T-cell (primary cell): ENCODE measurements at regions not wholly inside any gene's neighbourhood (a gene's known extent, or its start where the extent isn't known, plus 50 kb on each side); places are given as distances from the start of the nearest gene placed in this dataset.

Experiments used
- ATAC-seq, 4 experiments: fragments of 200-7000 bp in 3 of 4; fragments of 150-1000 bp in 1 of 4; cut with Tn5 transposase; replicated peaks in 1 of 4; 1 replicate in 3 of 4; 2 replicates in 1 of 4; pipeline ENCODE4 v1.10.0; 2021; ENCODE audit warnings: moderate library complexity in 3 of 4, mild to moderate bottlenecking in 2 of 4, moderate number of reproducible peaks in 1 of 4
- CTCF ChIA-PET, 2 donors: fragments of 300-600 bp; sonication (Branson Sonifier 250); formaldehyde crosslinking; loops; one replicate each; lab custom pipeline; 2022; ENCODE audit warnings: antibody characterized with exemption in 2 of 2; lab: Charles Lee
- POLR2A ChIA-PET, 2 donors: fragments of 300-600 bp; sonication (Branson Sonifier 250); formaldehyde crosslinking; loops; one replicate each; lab custom pipeline; 2022; ENCODE audit warnings: antibody characterized with exemption in 2 of 2; lab: Charles Lee
- DNase-seq, 35 experiments: peaks; one replicate each; pipeline versions ENCODE4 v3.0.0 to v3.0.0-alpha.2; 2013 to 2023
- H3K27ac ChIP-seq: one replicate; pipeline ENCODE4 v1.5.1; 2013; ENCODE audit warnings: low read length
- H3K27me3 ChIP-seq, 2 experiments: replicated peaks in 1 of 2; 1 replicate in 1 of 2; 2 replicates in 1 of 2; pipeline versions ENCODE4 v1.6.1 to v1.7.0; 2013; ENCODE audit warnings: low read length in 1 of 2, mixed read lengths in 1 of 2; ENCODE audit not compliant: control insufficient read depth in 2 of 2, insufficient read depth in 2 of 2; ENCODE audit errors: extremely low read depth in 1 of 2
- H3K36me3 ChIP-seq, 2 donors: 1 replicate in 1 of 2; 2 replicates in 1 of 2; pipeline versions ENCODE4 v1.6.1 to v1.7.0; 2013; ENCODE audit warnings: low read length in 1 of 2; ENCODE audit not compliant: control insufficient read depth in 2 of 2, insufficient read depth in 1 of 2; ENCODE audit errors: extremely low read depth in 1 of 2
- H3K4me1 ChIP-seq, 2 experiments: 1 replicate in 1 of 2; 2 replicates in 1 of 2; pipeline versions ENCODE4 v1.6.1 to v1.7.0; 2013; ENCODE audit warnings: low read length in 2 of 2, mixed read lengths in 1 of 2; ENCODE audit not compliant: insufficient read depth in 2 of 2, control insufficient read depth in 1 of 2; ENCODE audit errors: extremely low read depth in 1 of 2
- H3K4me3 ChIP-seq, 2 donors: 1 replicate in 1 of 2; 2 replicates in 1 of 2; pipeline versions ENCODE4 v1.5.1 to v1.7.0; 2013; ENCODE audit warnings: mild to moderate bottlenecking in 2 of 2, low read length in 1 of 2, moderate library complexity in 1 of 2; ENCODE audit not compliant: control insufficient read depth in 1 of 2; ENCODE audit errors: extremely low read depth in 1 of 2
- H3K9me3 ChIP-seq: 2 replicates; pipeline ENCODE4 v1.7.0; 2013
- H3K27ac Mint-ChIP-seq, 2 donors: one replicate each; pipeline ENCODE4 v1.8.0; 2020 to 2021; ENCODE audit warnings: mild to moderate bottlenecking in 2 of 2, mixed read lengths in 2 of 2
- H3K27me3 Mint-ChIP-seq, 2 donors: one replicate each; pipeline ENCODE4 v1.8.0; 2021 to 2022; ENCODE audit warnings: mixed read lengths in 2 of 2
- H3K36me3 Mint-ChIP-seq: one replicate; pipeline ENCODE4 v1.8.0; 2021; ENCODE audit warnings: mixed read lengths
- H3K4me1 Mint-ChIP-seq, 3 donors: one replicate each; pipeline ENCODE4 v1.8.0; 2020 to 2022; ENCODE audit warnings: mixed read lengths in 3 of 3, mild to moderate bottlenecking in 1 of 3
- H3K4me3 Mint-ChIP-seq, 3 donors: one replicate each; pipeline ENCODE4 v1.8.0; 2020 to 2022; ENCODE audit warnings: mild to moderate bottlenecking in 3 of 3, mixed read lengths in 3 of 3, moderate library complexity in 3 of 3
- H3K9me3 Mint-ChIP-seq, 3 donors: one replicate each; pipeline ENCODE4 v1.8.0; 2020 to 2022; ENCODE audit warnings: mixed read lengths in 3 of 3
- WGBS: methylation state at CpG from one replicate; pipeline ENCODE4 v1.1.5; 2013; ENCODE audit warnings: missing lambda C conversion rate; ENCODE audit not compliant: insufficient coverage; 5-methylcytosine and 5-hydroxymethylcytosine counted together

DNA sequence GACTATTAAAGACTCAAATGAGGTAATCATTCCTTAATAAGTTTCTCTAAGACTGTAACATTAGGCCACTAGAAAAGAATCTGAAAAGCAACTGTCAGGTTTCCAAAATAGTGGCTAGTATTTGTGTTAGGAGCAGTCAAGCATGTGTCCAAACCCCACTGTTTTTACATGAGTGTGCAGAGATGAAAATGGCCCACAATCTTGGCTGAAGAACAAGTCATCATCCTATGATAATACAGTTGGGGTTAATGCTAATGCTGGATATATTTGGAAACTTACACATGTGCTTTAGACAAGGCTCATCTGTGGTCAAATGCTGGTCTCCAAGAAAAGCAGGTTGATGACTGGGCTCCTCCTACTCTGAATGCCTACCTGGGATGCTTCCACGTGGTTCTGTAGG, 73.6 kb downstream of the MAIP1 start:
- Mint-ChIP-seq H3K27ac (no peak overlapping the region), H3K4me3 (no peak overlapping the region), H3K36me3 (no peaks in the 10 kb centered on the region), H3K9me3 (no peaks in the 10 kb centered on the region), H3K27me3 (peaks cover 8 to 11% of the 10 kb centered on the region in 2 donors), H3K4me1 (no peaks in the 10 kb centered on the region)
- CTCF ChIA-PET, result no interaction called here
- H3K27me3 ChIP-seq, result no peaks in the 10 kb centered on the region
- ATAC-seq (no peak), DNase-seq (no peak)
- no peaks in the 10 kb centered on the region for H3K36me3 ChIP-seq
- H3K27ac ChIP-seq, result no peak overlapping the region
- no peaks in the 10 kb centered on the region for H3K4me1 ChIP-seq
- POLR2A ChIA-PET, result no interaction called here
- no peaks in the 10 kb centered on the region for H3K9me3 ChIP-seq
- no CpG with 5 or more reads among the region's 1 CpG for WGBS
- H3K4me3 ChIP-seq, result no peak overlapping the region

DNA sequence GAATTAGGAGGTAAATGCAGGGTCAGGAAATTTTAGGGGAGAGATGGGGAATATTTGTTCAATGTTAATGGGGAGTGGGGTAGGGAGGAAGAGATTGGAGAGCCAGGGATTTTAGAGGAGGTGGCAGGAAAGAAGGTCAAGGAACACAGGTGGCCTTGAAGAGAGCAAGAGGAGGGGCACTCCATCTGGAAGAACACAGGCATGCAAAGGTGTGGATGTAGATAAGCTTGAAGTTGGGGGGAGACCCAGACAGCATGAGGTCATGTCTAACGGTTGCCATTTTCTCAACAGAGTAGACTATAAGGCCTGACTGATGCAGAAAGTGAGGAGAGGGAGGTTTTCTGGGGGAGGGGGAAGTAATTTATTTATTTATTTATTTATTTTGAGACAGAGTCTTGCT, 77.5 kb downstream of the MAIP1 start:
- no peaks in the 10 kb centered on the region for H3K4me1 ChIP-seq
- no peaks in the 10 kb centered on the region for H3K9me3 ChIP-seq
- no peak overlapping the region for H3K27ac ChIP-seq
- H3K36me3 ChIP-seq, result no peaks in the 10 kb centered on the region
- no peaks in the 10 kb centered on the region for H3K4me1 Mint-ChIP-seq
- CTCF ChIA-PET, result no interaction called here
- ATAC-seq, result no peak
- no peak for DNase-seq
- H3K4me3 Mint-ChIP-seq, result no peak overlapping the region
- H3K4me3 ChIP-seq, result no peak overlapping the region
- no peak overlapping the region for H3K27ac Mint-ChIP-seq
- POLR2A ChIA-PET, result no interaction called here
- peaks cover 0 to 10% of the 10 kb centered on the region in 2 experiments for H3K27me3 ChIP-seq
- no CpG with 5 or more reads among the region's 1 CpG for WGBS
- H3K36me3 Mint-ChIP-seq, result no peaks in the 10 kb centered on the region
- H3K9me3 Mint-ChIP-seq, result no peaks in the 10 kb centered on the region
- peaks cover 2 to 15% of the 10 kb centered on the region in 2 donors for H3K27me3 Mint-ChIP-seq

DNA sequence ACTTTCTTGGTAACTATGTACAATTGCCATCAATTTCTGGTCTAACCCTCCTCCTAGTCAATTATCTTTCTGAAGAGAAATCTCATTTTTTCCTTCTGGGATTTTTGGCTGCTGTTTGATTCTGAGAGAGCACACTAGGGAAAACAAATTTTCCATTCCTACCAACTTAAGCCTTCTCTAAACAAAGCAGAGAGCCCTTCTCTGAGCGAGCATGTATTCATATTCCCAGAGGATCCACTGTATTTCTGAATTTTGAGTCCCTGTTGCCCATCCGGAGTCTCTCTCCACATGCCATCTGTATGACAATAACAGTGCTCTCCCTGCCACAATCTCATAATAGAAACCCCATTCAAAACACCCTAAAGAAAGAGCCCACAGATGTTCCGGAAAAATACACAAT, 78.5 kb downstream of the MAIP1 start:
- H3K36me3 Mint-ChIP-seq, result no peaks in the 10 kb centered on the region
- CTCF ChIA-PET, result no interaction called here

DNA sequence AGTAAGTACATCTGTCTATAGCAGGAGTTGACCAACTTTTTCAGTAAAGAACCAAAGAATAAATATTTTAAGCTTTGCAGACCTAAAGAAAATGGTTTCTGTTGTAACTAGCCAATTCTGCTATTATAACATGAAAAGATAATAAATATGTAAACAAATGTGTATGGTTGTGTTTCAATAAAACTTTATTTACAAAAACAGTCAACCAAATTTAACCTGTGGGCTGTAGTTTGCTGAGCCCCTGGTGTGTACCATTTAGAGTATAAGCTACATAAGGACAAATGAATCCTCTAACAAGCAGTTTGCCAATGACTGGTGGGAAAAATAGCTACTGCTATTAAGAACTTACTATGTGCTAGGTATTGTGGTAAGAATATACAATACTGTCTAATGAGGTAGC, 79.4 kb downstream of the MAIP1 start:
- Mint-ChIP-seq H3K9me3 (no peaks in the 10 kb centered on the region), H3K4me1 (no peaks in the 10 kb centered on the region), H3K27ac (no peak overlapping the region), H3K36me3 (no peaks in the 10 kb centered on the region), H3K4me3 (no peak overlapping the region), H3K27me3 (peaks cover 2 to 15% of the 10 kb centered on the region in 2 donors)
- DNase-seq, result no peak
- H3K4me3 ChIP-seq, result no peak overlapping the region
- H3K27ac ChIP-seq, result no peak overlapping the region
- POLR2A ChIA-PET, result no interaction called here
- H3K27me3 ChIP-seq, result peaks cover 0 to 10% of the 10 kb centered on the region in 2 experiments
- H3K9me3 ChIP-seq, result no peaks in the 10 kb centered on the region
- no peaks in the 10 kb centered on the region for H3K36me3 ChIP-seq
- H3K4me1 ChIP-seq, result no peaks in the 10 kb centered on the region
- CTCF ChIA-PET, result no interaction called here
- ATAC-seq, result no peak

More for the DNA sequence above, 78.5 kb downstream of the MAIP1 start:
- Histone ChIP-seq H3K4me1 (no peaks in the 10 kb centered on the region), H3K27me3 (peaks cover 0 to 10% of the 10 kb centered on the region in 2 experiments), H3K36me3 (no peaks in the 10 kb centered on the region), H3K27ac (no peak overlapping the region), H3K4me3 (no peak overlapping the region), H3K9me3 (no peaks in the 10 kb centered on the region)
- H3K4me3 Mint-ChIP-seq, result no peak overlapping the region
- no peak for DNase-seq
- POLR2A ChIA-PET, result no interaction called here
- ATAC-seq, result no peak
- no peak overlapping the region for H3K27ac Mint-ChIP-seq
- peaks cover 2 to 15% of the 10 kb centered on the region in 2 donors for H3K27me3 Mint-ChIP-seq
- 91% methylated on average over 3 of the region's 3 CpGs for WGBS
- H3K4me1 Mint-ChIP-seq, result no peaks in the 10 kb centered on the region
- no peaks in the 10 kb centered on the region for H3K9me3 Mint-ChIP-seq

DNA sequence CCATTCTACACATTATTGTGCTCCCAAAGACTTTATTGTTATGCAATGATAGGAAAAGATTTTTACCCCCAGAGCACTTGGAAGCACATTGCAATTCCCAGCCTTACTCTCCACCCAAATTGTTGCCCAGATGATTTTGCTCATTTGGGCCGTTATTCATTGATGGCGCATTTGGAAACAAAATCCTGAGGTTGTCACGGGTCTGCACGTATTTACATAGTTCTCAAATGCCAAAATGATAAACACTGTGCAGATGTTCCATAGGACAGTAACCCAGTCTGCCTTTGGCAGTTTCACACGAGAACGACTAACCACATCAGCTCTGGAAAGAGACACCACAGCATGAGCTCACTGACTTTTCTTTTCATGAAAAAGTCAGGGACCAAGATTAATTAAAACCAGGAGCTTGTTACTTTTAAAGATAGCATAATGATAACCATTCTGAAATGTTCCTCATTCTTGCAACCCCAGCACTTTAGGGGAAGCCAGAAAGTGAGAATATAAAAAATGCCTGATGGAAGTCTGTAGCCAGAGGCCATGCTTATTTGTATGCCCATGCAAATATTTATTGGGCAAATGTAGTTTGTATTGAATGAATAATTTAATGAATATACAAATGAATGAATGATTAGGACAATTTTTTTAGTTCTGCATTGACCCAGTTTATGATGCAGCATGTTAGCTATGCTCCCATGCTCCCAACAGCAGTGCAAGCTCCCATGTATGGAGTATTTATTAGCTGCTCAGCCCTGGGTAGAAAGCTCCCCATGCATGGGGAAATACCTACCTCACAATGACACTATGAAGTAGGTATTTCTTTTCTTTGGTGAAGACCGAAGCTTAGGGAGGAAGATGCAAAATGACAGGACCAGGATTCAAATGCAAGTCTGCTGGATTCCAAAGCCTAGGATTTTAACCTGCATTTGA, 84.6 kb downstream of the MAIP1 start:
- CTCF ChIA-PET, result no interaction called here
- peaks cover 4 to 5% (median 4%) of the 10 kb centered on the region in 3 donors for H3K9me3 Mint-ChIP-seq

DNA sequence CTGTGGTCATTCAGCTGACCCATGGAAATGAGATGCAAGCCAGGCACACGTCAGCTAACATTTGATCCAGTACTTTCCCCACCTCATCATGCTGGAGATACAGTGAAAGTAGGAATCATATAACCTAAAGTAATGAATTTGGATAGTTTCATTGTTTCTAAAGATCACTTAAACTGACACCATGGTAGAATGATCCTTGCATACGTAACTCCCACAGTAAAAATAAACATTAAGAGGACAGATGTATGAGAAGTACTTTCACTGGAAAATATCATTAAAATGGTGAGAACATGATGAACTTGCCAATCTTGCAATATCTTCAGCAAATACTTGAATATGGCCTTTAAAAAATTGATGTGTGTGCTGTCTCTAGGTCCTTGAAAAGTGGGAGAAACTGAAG, 85.4 kb downstream of the MAIP1 start:
- no peak for ATAC-seq

More for the DNA sequence above, 84.6 kb downstream of the MAIP1 start:
- Histone ChIP-seq H3K4me3 (no peak overlapping the region), H3K36me3 (no peaks in the 10 kb centered on the region), H3K27ac (no peak overlapping the region), H3K27me3 (peaks cover 0 to 10% of the 10 kb centered on the region in 2 experiments), H3K9me3 (no peaks in the 10 kb centered on the region), H3K4me1 (no peaks in the 10 kb centered on the region)
- Mint-ChIP-seq H3K27ac (no peak overlapping the region), H3K4me1 (no peaks in the 10 kb centered on the region), H3K27me3 (peaks cover 12 to 15% of the 10 kb centered on the region in 2 donors), H3K36me3 (no peaks in the 10 kb centered on the region), H3K4me3 (no peak overlapping the region)
- no peak for DNase-seq
- no peak for ATAC-seq
- POLR2A ChIA-PET, result no interaction called here
- 85% methylated on average over 6 of the region's 7 CpGs for WGBS

More for the DNA sequence above, 85.4 kb downstream of the MAIP1 start:
- no CpG with 5 or more reads among the region's 2 CpGs for WGBS
- no peaks in the 10 kb centered on the region for H3K4me1 ChIP-seq
- H3K27me3 ChIP-seq, result peaks cover 0 to 7% of the 10 kb centered on the region in 2 experiments
- no peaks in the 10 kb centered on the region for H3K9me3 ChIP-seq
- Mint-ChIP-seq H3K4me3 (no peak overlapping the region), H3K36me3 (no peaks in the 10 kb centered on the region), H3K4me1 (no peaks in the 10 kb centered on the region), H3K27ac (no peak overlapping the region), H3K27me3 (peaks cover 12% of the 10 kb centered on the region in 2 donors), H3K9me3 (peaks cover 5 to 9% (median 5%) of the 10 kb centered on the region in 3 donors)
- DNase-seq, result no peak
- no peaks in the 10 kb centered on the region for H3K36me3 ChIP-seq
- ChIA-PET CTCF (no interaction called here), POLR2A (no interaction called here)
- H3K27ac ChIP-seq, result no peak overlapping the region
- H3K4me3 ChIP-seq, result no peak overlapping the region
